ENCODE measurements at regions not wholly inside any gene's neighbourhood (a gene's known extent, or its start where the extent isn't known, plus 50 kb on each side); places are given as distances from the start of the nearest gene placed in this dataset.

- ATAC-seq: no peak
These were observed 394.6 kb downstream of the PCDH7 start for GRCh38 chr4:31114816-31115215.

GRCh38 chr4:31124008-31124585, 403.9 kb downstream of the PCDH7 start:
- ATAC-seq: no peak

GRCh38 chr4:31125061-31125460, 404.9 kb downstream of the PCDH7 start:
- no peak for ATAC-seq

GRCh38 chr4:31125496-31125895, 405.3 kb downstream of the PCDH7 start:
- ATAC-seq: no peak

GRCh38 chr4:31126881-31127398, 406.8 kb downstream of the PCDH7 start:
- no peak for ATAC-seq

- ATAC-seq: no peak
These were observed 410.8 kb downstream of the PCDH7 start for GRCh38 chr4:31130930-31131329.

GRCh38 chr4:31134720-31135119, 414.6 kb downstream of the PCDH7 start:
- no peak for ATAC-seq

GRCh38 chr4:31139767-31140166, 419.6 kb downstream of the PCDH7 start:
- no peak for ATAC-seq

- ATAC-seq: no peak
These were observed 421.1 kb downstream of the PCDH7 start for GRCh38 chr4:31141095-31141831.

- no peak for ATAC-seq
These were observed 421.6 kb downstream of the PCDH7 start for GRCh38 chr4:31141832-31142142.

GRCh38 chr4:31146366-31146765, 426.2 kb downstream of the PCDH7 start:
- no peak for ATAC-seq

GRCh38 chr4:31148990-31149389, 428.8 kb downstream of the PCDH7 start:
- no peak for ATAC-seq

- no peak for ATAC-seq
These were observed 436.1 kb downstream of the PCDH7 start for GRCh38 chr4:31156221-31156620.

- ATAC-seq: no peak
These were observed 440.0 kb downstream of the PCDH7 start for GRCh38 chr4:31160146-31160545.

GRCh38 chr4:31169846-31170245, 449.7 kb downstream of the PCDH7 start:
- no peak for ATAC-seq

- no peak for ATAC-seq
These were observed 451.2 kb downstream of the PCDH7 start for GRCh38 chr4:31171362-31171761.

- no peak for ATAC-seq
These were observed 455.2 kb downstream of the PCDH7 start for GRCh38 chr4:31175242-31175910.

- ATAC-seq: no peak
These were observed 463.1 kb downstream of the PCDH7 start for GRCh38 chr4:31183256-31183655.

GRCh38 chr4:31185014-31185585, 464.9 kb downstream of the PCDH7 start:
- no peak for ATAC-seq

GRCh38 chr4:31187979-31188378, 467.8 kb downstream of the PCDH7 start:
- peak; percentile 54 for ATAC-seq

GRCh38 chr4:31189938-31190337, 469.8 kb downstream of the PCDH7 start:
- ATAC-seq: no peak

GRCh38 chr4:31190671-31191070, 470.5 kb downstream of the PCDH7 start:
- ATAC-seq: no peak

- no peak for ATAC-seq
These were observed 472.2 kb downstream of the PCDH7 start for GRCh38 chr4:31192341-31192740.

- ATAC-seq: no peak
These were observed 473.4 kb downstream of the PCDH7 start for GRCh38 chr4:31193521-31193920.

All from esophagus mucosa (tissue), 1 donor.